ENCODE measurements at regions not wholly inside any gene's neighbourhood (a gene's known extent, or its start where the extent isn't known, plus 50 kb on each side); places are given as distances from the start of the nearest gene placed in this dataset.
"Not testable (repeated sequence)": the region's sequence is repeated elsewhere in the genome, so short reads cannot be mapped to it uniquely, and the experiment has no call there.

- DNase-seq: no peak
Observed at GRCh38 chr2:126100962-126101361, 555.0 kb upstream of the GYPC start.

GRCh38 chr2:126106006-126106405 is 550.0 kb upstream of the GYPC start:
- no peak for DNase-seq

GRCh38 chr2:126107883-126108282 is 548.1 kb upstream of the GYPC start:
- no peak for DNase-seq

GRCh38 chr2:126115975-126116374 is 540.0 kb upstream of the GYPC start:
- no peak for DNase-seq

- no peak for DNase-seq
Observed at GRCh38 chr2:126117886-126118285, 538.1 kb upstream of the GYPC start.

GRCh38 chr2:126145752-126146151 is 510.2 kb upstream of the GYPC start:
- DNase-seq: no peak

GRCh38 chr2:126154256-126154785 is 501.6 kb upstream of the GYPC start:
- DNase-seq: no peak

- DNase-seq: not testable (repeated sequence)
Observed at GRCh38 chr2:126160950-126161349, 495.0 kb upstream of the GYPC start.

GRCh38 chr2:126172631-126173184 is 483.2 kb upstream of the GYPC start:
- DNase-seq: no peak

GRCh38 chr2:126175222-126175621 is 480.7 kb upstream of the GYPC start:
- DNase-seq: no peak

GRCh38 chr2:126177479-126177878 is 478.5 kb upstream of the GYPC start:
- no peak for DNase-seq

GRCh38 chr2:126187668-126188067 is 468.3 kb upstream of the GYPC start:
- no peak for DNase-seq

- no peak for DNase-seq
Observed at GRCh38 chr2:126189527-126189926, 466.4 kb upstream of the GYPC start.

GRCh38 chr2:126200538-126200937 is 455.4 kb upstream of the GYPC start:
- no peak for DNase-seq

- DNase-seq: no peak
Observed at GRCh38 chr2:126208266-126208665, 447.7 kb upstream of the GYPC start.

- no peak for DNase-seq
Observed at GRCh38 chr2:126212735-126213134, 443.2 kb upstream of the GYPC start.

GRCh38 chr2:126219081-126219480 is 436.9 kb upstream of the GYPC start:
- DNase-seq: no peak

GRCh38 chr2:126220331-126220730 is 435.6 kb upstream of the GYPC start:
- DNase-seq: no peak

GRCh38 chr2:126221506-126221905 is 434.5 kb upstream of the GYPC start:
- no peak for DNase-seq

GRCh38 chr2:126222278-126222677 is 433.7 kb upstream of the GYPC start:
- DNase-seq: no peak

GRCh38 chr2:126224776-126225175 is 431.2 kb upstream of the GYPC start:
- no peak for DNase-seq

- no peak for DNase-seq
Observed at GRCh38 chr2:126227250-126227649, 428.7 kb upstream of the GYPC start.

- DNase-seq: no peak
Observed at GRCh38 chr2:126228531-126228930, 427.4 kb upstream of the GYPC start.

GRCh38 chr2:126238251-126238650 is 417.7 kb upstream of the GYPC start:
- DNase-seq: no peak
